HEK293T (cell line): ENCODE measurements at regions not wholly inside any gene's neighbourhood (a gene's known extent, or its start where the extent isn't known, plus 50 kb on each side); places are given as distances from the start of the nearest gene placed in this dataset.

Source experiments
- ARNT ChIP-seq: fragments of 450-650 bp; IDR thresholded peaks from 2 replicates; pipeline ENCODE4 v1.6.1; 2017; ENCODE audit warnings: mild to moderate bottlenecking
- BHLHE40 ChIP-seq: fragments of 450-650 bp; IDR thresholded peaks from 2 replicates; pipeline ENCODE4 v1.6.1; 2016; ENCODE audit warnings: mild to moderate bottlenecking, moderate library complexity, borderline replicate concordance
- CTBP1 ChIP-seq: fragments of 450-650 bp; IDR thresholded peaks from 2 replicates; pipeline ENCODE4 v1.6.1; 2016; ENCODE audit warnings: borderline replicate concordance
- ELF4 ChIP-seq: fragments of 450-650 bp; IDR thresholded peaks from 2 replicates; pipeline ENCODE4 v1.6.1; 2017; ENCODE audit warnings: antibody characterized with exemption
- FOXA1 ChIP-seq: fragments of 450-650 bp; IDR thresholded peaks from 2 replicates; pipeline ENCODE4 v1.6.1; 2016; ENCODE audit warnings: mild to moderate bottlenecking
- FOXK2 ChIP-seq: fragments of 450-650 bp; IDR thresholded peaks from 2 replicates; pipeline ENCODE4 v1.6.1; 2016; ENCODE audit warnings: mild to moderate bottlenecking
- HDGF ChIP-seq: fragments of 450-650 bp; IDR thresholded peaks from 2 replicates; pipeline ENCODE4 v1.6.1; 2017; ENCODE audit warnings: antibody characterized with exemption, borderline replicate concordance
- LEF1 ChIP-seq: fragments of 450-650 bp; IDR thresholded peaks from 2 replicates; pipeline ENCODE4 v1.6.1; 2017; ENCODE audit warnings: mild to moderate bottlenecking, borderline replicate concordance
- NFRKB ChIP-seq: fragments of 450-650 bp; IDR thresholded peaks from 2 replicates; pipeline ENCODE4 v1.6.1; 2016; ENCODE audit warnings: mild to moderate bottlenecking, moderate library complexity
- PKNOX1 ChIP-seq: fragments of 450-650 bp; IDR thresholded peaks from 2 replicates; pipeline ENCODE4 v1.6.1; 2016
- SP1 ChIP-seq: fragments of 450-650 bp; IDR thresholded peaks from 2 replicates; pipeline ENCODE4 v1.6.1; 2017
- SUZ12 ChIP-seq: fragments of 450-650 bp; IDR thresholded peaks from 2 replicates; pipeline ENCODE4 v1.6.1; 2016; ENCODE audit warnings: mild to moderate bottlenecking
- TARDBP ChIP-seq: fragments of 450-650 bp; IDR thresholded peaks from 2 replicates; pipeline ENCODE4 v1.6.1; 2016
- ZNF384 ChIP-seq: fragments of 450-650 bp; IDR thresholded peaks from 2 replicates; pipeline ENCODE4 v1.6.1; 2016

DNA sequence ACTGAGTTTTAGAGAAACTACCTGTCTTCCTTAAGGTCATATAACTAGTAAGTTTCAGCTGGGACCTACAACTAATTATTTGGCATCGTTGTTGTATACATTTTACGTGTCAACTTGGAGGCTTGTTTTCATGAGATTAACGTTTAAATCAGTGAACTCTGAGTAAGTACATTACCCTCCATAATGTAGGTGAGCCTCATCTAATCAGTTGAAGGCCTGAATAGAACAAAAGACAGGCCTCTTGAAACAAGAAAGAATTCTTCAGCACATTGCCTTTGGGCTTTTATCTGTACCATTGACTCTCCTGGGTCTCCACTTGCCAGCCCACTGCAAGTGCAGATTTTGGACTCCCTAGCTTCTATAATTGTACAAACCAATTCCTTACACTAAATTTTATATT is 364.6 kb downstream of the ADGRL2 start:
- TF ChIP-seq SUZ12 (no peak), FOXA1 (no peak), ARNT (no peak), SP1 (no peak), FOXK2 (no peak), BHLHE40 (no peak), HDGF (no peak), CTBP1 (no peak), LEF1 (no peak), ZNF384 (no peak), NFRKB (no peak), PKNOX1 (no peak), TARDBP (no peak), ELF4 (no peak)
